ENCODE measurements at regions not wholly inside any gene's neighbourhood (a gene's known extent, or its start where the extent isn't known, plus 50 kb on each side); places are given as distances from the start of the nearest gene placed in this dataset.

DNA sequence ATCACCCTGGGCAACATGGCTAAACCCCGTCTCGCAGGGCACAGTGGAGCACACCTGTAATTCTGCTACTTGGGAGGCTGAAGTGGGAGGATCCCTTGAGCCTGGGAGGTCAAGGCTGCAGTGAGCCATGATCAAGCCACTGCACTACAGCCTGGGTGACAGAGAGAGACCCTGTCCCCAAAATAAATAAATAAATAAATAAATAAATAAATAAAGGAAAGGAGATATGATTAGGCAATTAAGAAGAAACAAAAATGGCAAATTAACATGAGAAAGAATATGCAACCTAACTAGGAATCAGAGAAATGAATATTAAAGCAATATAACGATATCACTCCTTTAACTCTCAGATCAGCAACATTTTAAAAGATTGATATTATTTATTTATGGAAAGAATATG lies 92.3 kb downstream of the C1D start (continued):
- TF ChIP-seq ZNF292 (CRISPR knock-in tag; IDR thresholded peaks at IDR 0.05; ENCODE audit: borderline replicate concordance, low read depth) (no peak), ZNF614 (CRISPR knock-in tag; IDR thresholded peaks at IDR 0.05; ENCODE audit: borderline replicate concordance) (no peak), TBP (CRISPR knock-in tag; IDR thresholded peaks at IDR 0.05) (no peak), KDM5A (IDR thresholded peaks at IDR 0.05; ENCODE audit: borderline replicate concordance, low read length) (no peak), ZNF354B (CRISPR knock-in tag; IDR thresholded peaks at IDR 0.05) (no peak)
- TF ChIP-seq, protein P1, sequence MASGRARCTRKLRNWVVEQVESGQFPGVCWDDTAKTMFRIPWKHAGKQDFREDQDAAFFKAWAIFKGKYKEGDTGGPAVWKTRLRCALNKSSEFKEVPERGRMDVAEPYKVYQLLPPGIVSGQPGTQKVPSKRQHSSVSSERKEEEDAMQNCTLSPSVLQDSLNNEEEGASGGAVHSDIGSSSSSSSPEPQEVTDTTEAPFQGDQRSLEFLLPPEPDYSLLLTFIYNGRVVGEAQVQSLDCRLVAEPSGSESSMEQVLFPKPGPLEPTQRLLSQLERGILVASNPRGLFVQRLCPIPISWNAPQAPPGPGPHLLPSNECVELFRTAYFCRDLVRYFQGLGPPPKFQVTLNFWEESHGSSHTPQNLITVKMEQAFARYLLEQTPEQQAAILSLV (CRISPR knock-in tag; IDR thresholded peaks at IDR 0.05; ENCODE audit: borderline replicate concordance) = no peak
- TF ChIP-seq, protein P2, sequence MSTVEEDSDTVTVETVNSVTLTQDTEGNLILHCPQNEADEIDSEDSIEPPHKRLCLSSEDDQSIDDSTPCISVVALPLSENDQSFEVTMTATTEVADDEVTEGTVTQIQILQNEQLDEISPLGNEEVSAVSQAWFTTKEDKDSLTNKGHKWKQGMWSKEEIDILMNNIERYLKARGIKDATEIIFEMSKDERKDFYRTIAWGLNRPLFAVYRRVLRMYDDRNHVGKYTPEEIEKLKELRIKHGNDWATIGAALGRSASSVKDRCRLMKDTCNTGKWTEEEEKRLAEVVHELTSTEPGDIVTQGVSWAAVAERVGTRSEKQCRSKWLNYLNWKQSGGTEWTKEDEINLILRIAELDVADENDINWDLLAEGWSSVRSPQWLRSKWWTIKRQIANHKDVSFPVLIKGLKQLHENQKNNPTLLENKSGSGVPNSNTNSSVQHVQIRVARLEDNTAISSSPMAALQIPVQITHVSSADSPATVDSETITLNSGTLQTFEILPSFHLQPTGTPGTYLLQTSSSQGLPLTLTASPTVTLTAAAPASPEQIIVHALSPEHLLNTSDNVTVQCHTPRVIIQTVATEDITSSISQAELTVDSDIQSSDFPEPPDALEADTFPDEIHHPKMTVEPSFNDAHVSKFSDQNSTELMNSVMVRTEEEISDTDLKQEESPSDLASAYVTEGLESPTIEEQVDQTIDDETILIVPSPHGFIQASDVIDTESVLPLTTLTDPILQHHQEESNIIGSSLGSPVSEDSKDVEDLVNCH (CRISPR knock-in tag; IDR thresholded peaks at IDR 0.05) = no peak

DNA sequence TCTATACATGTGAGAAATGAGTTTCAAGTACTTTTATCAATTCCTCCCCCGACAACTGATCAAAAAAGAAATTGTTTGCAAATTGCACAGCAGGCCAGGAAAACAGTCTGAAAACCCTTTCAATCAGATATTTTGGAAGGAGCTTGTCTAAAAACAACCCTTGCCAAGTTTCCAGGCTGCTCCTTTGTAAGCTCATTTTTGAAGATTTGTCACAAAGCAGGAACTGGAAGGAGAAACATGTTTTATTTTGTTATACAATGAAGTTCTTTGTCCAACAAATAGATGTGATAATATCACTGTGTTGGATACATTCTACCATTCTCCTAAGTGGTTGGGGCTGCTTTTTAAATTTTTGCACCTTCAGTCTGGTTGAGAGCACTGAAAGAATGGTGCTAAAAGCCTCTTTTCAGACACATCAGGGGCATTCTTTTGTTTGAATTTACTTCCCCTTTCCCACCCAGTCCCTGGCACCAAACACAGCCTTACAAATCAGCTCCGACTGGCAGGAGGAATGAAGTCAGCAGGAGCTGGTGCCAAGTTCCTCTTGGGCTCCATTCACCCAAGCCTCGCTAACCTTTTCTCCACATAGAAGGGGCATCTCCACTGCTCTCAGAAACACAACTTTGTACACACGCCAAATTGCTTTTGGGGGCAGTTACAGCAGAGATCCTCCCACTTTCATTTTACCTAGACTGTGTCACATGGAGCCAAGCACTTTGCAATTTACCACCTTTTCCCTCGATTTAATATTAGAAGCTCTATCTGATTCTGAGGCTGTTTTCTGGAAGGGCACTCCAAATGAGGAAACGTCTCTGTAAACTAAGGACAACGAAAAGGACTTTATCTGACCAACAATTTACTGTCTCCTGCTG lies 88.0 kb downstream of the C1D start:
- BruUV-seq (replicated peaks) = no TSS peak
- Histone ChIP-seq H3K4me3 (replicated peaks in 1 of 3; ENCODE audit: insufficient read depth in 1 of 3, low read depth in 2 of 3, low read length in 3 of 3) (no peak overlapping the region), H2AFZ (ENCODE audit: low read length) (no peak overlapping the region), H3K79me2 (ENCODE audit: insufficient read depth, low read length) (no peaks in the 10 kb centered on the region), H3K9me3 (ENCODE audit: low read length) (no peaks in the 10 kb centered on the region), H3K4me1 (ENCODE audit: insufficient read depth, low read length) (no peaks in the 10 kb centered on the region), H3K36me3 (replicated peaks in 1 of 2; ENCODE audit: control insufficient read depth in 1 of 2, insufficient read depth in 2 of 2, low read length in 2 of 2) (no peaks in the 10 kb centered on the region), H3K4me2 (ENCODE audit: low read depth, low read length) (no peak overlapping the region), H3K27me3 (ENCODE audit: control insufficient read depth in 1 of 2, insufficient read depth in 2 of 2, low read length in 2 of 2) (0 out of 5 replicates have a peak, but pooled peaks cover 0 to 1% of the 10 kb centered on the region in 2 experiments), H3K27ac (ENCODE audit: extremely low read length, insufficient read depth, low read length) (no peak overlapping the region), H3K9ac (ENCODE audit: insufficient read depth, low read depth, low read length) (no peak overlapping the region), H4K20me1 (ENCODE audit: insufficient read depth, low read length) (no peaks in the 10 kb centered on the region)
- WGBS (ENCODE audit: low lambda C conversion rate) = 18% methylated on average over 7 of the region's 7 CpGs
- TF ChIP-seq ZNF607 (CRISPR knock-in tag; IDR thresholded peaks at IDR 0.05; ENCODE audit: borderline replicate concordance) = no peak
- no peak for TF ChIP-seq SALL1 (CRISPR knock-in tag; IDR thresholded peaks at IDR 0.05)
- TF ChIP-seq SP2 (CRISPR knock-in tag; IDR thresholded peaks at IDR 0.05) = no peak
- no peak for TF ChIP-seq PHF20 (CRISPR knock-in tag; IDR thresholded peaks at IDR 0.05)
- no peak for TF ChIP-seq ZNF264 (CRISPR knock-in tag; IDR thresholded peaks at IDR 0.05)
- no peak for TF ChIP-seq PRPF4 (IDR thresholded peaks at IDR 0.05; ENCODE audit: low read depth, low read length, poor library complexity, severe bottlenecking)
- TF ChIP-seq FUBP1 (CRISPR knock-in tag; IDR thresholded peaks at IDR 0.05; ENCODE audit: borderline replicate concordance) = no peak
- no peak for TF ChIP-seq RBAK (CRISPR knock-in tag; IDR thresholded peaks at IDR 0.05)
- no peak for TF ChIP-seq ZNF724P (CRISPR knock-in tag; IDR thresholded peaks at IDR 0.05; ENCODE audit: borderline replicate concordance)
- no peak for TF ChIP-seq TGIF2 (CRISPR knock-in tag; IDR thresholded peaks at IDR 0.05)
- TF ChIP-seq KDM2A (CRISPR knock-in tag; IDR thresholded peaks at IDR 0.05; ENCODE audit: borderline replicate concordance, low read depth) = no peak
- no peak for FAIRE-seq
- no peak for ATAC-seq
- intact Hi-C loops (cut with micrococcal nuclease; ENCODE audit: unreplicated experiment) (no loop called here), in situ Hi-C loops (cut with HindIII; ENCODE audit: extremely low pct_ligation_motif_present, low pct_unique_long_range_greater_than_20kb) (no loop called here)
- DNase-seq (ENCODE audit: low spot score) = no peak
- POLR2A ChIA-PET = no interaction called here
- CTCF ChIA-PET (ENCODE audit: low intra/inter-chr PET ratio, low total read pairs) = no interaction called here
